Hepatocyte (in vitro differentiated cells): ENCODE measurements at regions not wholly inside any gene's neighbourhood (a gene's known extent, or its start where the extent isn't known, plus 50 kb on each side); places are given as distances from the start of the nearest gene placed in this dataset.

Source experiments
- EZH2 ChIP-seq: fragments of 200-600 bp; sonication (generic); IDR thresholded peaks from 2 replicates; pipeline ENCODE4 v1.6.1; 2016; ENCODE audit warnings: antibody characterized with exemption, mild to moderate bottlenecking, borderline replicate concordance
- EZH2phosphoT487 ChIP-seq: fragments of 200-600 bp; sonication (generic); IDR thresholded peaks from one replicate; pipeline ENCODE4 v1.6.1; 2018; ENCODE audit warnings: antibody characterized with exemption, mild to moderate bottlenecking, low read depth, moderate library complexity; ENCODE audit not compliant: unreplicated experiment, severe bottlenecking
- TF ChIP-seq, protein P1 (sequence below): fragments of 200-600 bp; sonication (generic); IDR thresholded peaks from 2 replicates; pipeline ENCODE4 v1.5.1; 2016; ENCODE audit warnings: antibody characterized with exemption, mild to moderate bottlenecking; ENCODE audit not compliant: poor library complexity

DNA sequence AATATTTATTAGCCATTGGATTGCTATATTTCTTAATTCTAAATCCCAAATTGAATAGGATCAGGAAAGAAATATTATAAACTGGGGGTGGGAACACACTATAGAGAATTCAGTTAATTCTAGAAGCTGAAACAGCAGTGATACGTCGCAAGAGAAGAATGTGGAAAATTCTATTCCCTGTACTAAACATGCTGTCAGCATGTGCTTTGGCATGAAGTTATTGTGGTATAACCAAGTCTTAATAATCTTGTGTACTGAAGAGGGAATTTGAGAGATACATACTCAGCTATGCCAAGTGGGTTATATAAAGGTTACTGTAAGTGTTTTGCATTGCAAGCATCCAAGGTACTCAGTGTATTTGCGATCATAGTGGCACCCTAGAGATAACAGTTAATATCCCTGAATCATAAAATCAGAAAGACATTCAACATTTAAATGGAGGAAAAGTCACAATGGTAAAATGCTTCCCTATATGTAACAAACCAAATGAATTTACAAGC lies 1492.9 kb upstream of the C9orf72 start:
- TF ChIP-seq EZH2phosphoT487 = no peak
- TF ChIP-seq, protein P1, sequence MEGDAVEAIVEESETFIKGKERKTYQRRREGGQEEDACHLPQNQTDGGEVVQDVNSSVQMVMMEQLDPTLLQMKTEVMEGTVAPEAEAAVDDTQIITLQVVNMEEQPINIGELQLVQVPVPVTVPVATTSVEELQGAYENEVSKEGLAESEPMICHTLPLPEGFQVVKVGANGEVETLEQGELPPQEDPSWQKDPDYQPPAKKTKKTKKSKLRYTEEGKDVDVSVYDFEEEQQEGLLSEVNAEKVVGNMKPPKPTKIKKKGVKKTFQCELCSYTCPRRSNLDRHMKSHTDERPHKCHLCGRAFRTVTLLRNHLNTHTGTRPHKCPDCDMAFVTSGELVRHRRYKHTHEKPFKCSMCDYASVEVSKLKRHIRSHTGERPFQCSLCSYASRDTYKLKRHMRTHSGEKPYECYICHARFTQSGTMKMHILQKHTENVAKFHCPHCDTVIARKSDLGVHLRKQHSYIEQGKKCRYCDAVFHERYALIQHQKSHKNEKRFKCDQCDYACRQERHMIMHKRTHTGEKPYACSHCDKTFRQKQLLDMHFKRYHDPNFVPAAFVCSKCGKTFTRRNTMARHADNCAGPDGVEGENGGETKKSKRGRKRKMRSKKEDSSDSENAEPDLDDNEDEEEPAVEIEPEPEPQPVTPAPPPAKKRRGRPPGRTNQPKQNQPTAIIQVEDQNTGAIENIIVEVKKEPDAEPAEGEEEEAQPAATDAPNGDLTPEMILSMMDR = no peak
- no peak for TF ChIP-seq EZH2
